GM18870 (cell line): ENCODE measurements at regions not wholly inside any gene's neighbourhood (a gene's known extent, or its start where the extent isn't known, plus 50 kb on each side); places are given as distances from the start of the nearest gene placed in this dataset.
"Not testable (repeated sequence)": the region's sequence is repeated elsewhere in the genome, so short reads cannot be mapped to it uniquely, and the experiment has no call there.

Experiments
- ATAC-seq: cut with Tn5 transposase; IDR thresholded peaks from one replicate; pipeline ENCODE4 v1.9.1; 2021; ENCODE audit warnings: moderate library complexity; ENCODE audit not compliant: unreplicated experiment

DNA sequence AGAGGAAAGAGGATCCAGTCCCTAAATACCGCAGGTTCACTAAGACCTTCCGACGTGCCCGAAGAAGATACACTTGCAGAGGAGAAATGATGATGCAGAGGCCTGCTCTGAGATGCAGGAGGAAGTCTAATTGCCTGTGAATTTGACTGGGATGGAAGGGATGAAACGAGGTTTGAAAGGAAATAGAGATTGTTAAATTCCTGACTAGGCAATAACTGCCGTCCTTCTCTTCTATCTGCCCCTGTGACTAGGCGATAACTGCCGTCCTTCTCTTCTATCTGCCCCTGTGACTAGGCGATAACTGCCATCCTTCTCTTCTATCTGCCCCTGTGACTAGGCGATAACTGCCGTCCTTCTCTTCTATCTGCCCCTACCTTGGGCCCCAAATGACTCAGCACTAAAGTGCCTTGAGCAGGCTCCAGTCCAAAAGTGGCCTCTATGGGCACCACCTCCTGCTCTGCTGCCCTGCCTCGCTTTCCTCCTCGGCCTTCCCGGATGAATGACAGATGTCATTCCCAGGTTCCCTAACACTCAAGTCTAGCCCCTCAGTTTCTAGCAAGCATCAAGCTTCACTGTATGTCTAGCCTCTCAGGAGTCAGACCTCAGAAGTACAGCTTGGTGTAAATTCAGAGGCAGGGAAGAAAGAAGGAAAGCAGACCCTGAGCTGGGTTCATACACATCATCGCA lies 189.1 kb downstream of the FOXD4L6 start:
- ATAC-seq, result not testable (repeated sequence)

DNA sequence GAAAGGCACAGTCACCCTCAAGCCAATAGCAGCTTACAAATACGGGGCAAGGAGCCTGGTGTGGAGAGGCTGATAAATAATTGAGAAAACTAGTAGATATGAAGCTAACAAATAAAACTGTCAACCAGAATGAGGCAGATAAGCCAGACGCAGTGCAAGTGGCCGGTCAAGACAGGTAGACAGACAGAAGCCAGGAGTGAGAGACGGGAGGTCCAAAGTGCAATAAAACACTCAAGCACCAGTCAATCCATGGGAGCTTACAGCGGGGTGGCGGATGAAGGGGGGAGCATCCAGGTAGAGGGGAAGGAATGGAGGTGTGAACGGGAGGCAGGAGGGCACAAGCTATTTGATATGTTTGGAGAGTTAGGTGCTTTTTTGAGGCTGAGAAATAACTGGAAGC lies 193.1 kb downstream of the FOXD4L6 start:
- no peak for ATAC-seq

- not testable (repeated sequence) for ATAC-seq
Measured at GRCh38 chr9:40934480-40934879, 194.0 kb downstream of the FOXD4L6 start.

DNA sequence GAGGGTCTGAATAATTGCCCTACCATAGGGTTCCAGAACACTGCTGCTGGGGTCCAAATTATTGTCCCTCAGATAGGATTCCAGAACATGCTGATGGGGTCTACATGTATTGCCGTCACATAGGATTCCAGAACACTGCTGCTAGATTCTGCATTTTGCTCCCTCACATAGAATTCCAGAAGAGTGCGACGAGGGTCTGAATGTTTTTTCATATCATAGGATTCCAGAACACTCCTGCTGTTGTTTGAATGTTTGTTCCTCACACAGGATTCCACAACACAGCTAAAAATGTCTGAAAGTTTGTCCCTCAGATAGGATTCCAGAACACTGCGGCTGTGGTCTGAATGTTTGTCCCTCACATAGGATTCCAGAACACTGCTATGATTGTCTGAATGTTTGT lies 198.1 kb downstream of the FOXD4L6 start:
- not testable (repeated sequence) for ATAC-seq

DNA sequence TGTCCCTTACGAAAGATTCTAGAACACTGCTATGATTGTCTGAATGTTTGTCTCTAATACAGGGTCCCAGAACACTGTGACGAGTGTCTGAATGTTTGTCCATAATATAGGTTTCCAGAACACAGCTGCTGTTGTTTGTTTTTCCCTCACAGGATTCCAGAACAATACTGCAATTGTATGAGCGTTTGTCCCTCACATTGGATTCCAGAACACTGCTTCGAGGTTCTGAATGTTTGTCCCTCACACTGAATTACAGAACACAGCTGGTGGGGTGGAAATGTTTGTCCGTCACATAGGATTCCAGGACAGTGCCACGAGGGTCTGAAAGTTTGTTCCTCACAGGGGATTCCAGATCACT lies 199.0 kb downstream of the FOXD4L6 start:
- ATAC-seq, result not testable (repeated sequence)

- ATAC-seq, result no peak
Measured at GRCh38 chr9:40928803-40929487, 199.5 kb downstream of the FOXD4L6 start.

DNA sequence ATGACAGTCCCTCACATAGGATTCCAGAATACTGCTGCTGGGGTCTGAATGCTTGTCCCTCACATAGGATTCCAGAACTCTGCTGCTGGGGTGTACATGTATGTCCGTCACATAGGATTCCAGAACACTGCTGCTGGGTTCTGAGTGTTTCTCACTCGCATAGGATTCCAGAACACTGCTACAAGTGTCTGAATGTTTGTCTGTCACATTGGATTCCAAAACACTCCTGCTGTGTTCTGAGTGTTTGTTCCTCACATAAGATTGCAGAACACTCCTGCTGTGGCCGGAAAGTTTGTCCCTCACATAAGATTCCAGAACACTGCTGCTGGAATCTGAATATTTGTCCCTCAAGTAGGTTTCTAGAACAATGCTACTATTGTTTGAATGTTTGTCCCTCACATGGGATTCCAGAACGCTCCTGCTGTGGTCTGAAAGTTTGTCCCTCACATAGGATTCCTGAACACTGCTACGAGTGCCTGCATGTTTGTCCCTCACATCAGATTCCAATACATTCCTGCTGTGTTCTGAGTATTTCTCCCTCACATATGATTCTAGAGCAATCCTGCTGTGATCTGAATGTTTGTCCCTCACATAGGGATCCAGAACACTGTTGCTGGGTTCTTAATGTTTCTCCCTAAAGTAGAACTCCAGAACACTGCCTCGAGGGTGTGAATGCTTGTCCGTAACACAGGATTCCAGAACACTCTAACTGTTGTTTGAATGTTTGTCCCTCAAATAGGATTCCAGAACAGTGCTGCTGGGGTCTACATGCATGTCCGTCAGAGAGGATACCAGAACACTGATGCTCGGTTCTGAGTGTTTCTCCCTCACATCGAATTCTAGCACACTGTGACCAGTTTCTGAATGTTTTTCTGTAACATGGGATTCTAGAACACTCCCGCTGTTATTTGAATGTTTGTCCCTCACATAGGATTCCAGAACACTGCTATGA lies 200.4 kb downstream of the FOXD4L6 start:
- no peak for ATAC-seq

DNA sequence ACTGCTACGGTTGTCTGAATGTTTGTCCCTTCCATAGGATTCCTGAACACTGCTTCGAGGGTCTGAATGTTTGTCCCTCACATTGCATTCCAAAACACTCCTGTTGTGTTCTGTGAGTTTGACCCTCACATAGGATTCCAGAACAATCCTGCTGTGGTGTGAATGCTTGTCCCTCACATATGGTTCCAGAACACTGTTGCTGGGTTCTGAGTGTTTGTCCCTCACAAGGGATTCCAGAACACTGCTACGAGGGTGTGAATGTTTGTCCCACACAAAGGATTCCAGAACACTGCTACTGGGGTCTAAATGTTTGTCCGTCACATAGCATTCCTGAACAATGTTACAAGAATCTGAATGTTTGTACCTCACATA lies 201.2 kb downstream of the FOXD4L6 start:
- no peak for ATAC-seq

GRCh38 chr9:40926404-40927259 lies 201.8 kb downstream of the FOXD4L6 start:
- no peak for ATAC-seq

GRCh38 chr9:40925149-40925548 lies 203.3 kb downstream of the FOXD4L6 start:
- no peak for ATAC-seq

DNA sequence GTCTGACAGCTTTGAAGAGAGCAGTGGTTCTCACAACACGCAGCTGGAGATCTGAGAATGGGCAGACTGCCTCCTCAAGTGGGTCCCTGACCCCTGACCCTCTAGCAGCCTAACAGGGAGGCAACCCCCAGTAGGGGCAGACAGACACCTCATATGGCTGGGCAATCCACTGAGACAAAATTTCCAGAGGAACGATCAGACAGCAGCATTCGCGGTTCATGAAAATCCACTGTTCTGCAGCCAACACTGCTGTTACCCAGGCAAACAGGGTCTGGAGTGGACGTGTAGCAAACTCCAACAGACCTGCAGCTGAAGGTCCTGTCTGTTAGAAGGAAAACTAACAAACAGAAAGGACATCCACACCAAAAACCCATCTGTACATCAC lies 212.1 kb downstream of the FOXD4L6 start:
- ATAC-seq, result not testable (repeated sequence)

GRCh38 chr9:40915660-40916398 lies 212.7 kb downstream of the FOXD4L6 start:
- not testable (repeated sequence) for ATAC-seq

DNA sequence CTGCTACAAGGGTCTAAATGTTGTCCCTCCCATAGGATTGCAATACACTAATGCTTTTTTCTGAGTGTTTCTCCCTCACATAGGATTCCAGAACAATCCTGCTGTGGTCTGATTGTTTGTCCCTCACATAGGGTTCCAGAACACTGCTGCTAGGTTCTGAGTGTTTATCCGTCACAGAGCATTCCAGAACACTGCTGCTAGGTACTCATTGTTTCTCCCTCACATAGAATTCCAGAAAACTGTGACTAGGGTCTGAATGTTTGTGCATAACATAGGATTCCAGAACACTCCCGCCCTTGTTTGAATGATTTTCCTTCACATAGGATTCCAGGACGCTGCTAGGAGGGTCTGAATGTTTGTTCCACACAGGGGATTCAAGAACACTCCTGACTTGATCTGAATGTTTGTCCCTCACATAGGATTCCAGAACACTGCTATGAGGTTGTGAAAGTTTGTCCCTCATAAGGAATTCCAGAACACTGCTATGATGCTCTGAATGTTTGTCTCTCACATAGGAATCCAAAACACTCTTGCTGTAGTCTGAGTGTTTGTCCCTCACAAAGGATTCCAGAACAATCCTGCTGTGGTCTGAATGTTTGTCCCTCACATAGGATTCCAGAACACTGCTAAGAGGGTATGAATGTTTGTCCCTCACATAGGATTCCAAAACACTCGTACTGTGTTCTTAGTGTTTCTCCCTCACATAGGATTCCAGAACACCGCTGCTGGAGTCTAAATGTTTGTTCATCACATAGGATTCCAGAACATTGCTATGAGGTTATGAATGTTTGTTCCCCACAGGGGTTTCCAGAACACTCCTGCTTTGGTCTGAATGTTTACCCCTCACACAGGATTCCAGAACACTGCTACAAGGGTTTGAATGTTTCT lies 213.5 kb downstream of the FOXD4L6 start:
- ATAC-seq, result no peak

GRCh38 chr9:40913928-40914673 lies 214.4 kb downstream of the FOXD4L6 start:
- ATAC-seq, result no peak

DNA sequence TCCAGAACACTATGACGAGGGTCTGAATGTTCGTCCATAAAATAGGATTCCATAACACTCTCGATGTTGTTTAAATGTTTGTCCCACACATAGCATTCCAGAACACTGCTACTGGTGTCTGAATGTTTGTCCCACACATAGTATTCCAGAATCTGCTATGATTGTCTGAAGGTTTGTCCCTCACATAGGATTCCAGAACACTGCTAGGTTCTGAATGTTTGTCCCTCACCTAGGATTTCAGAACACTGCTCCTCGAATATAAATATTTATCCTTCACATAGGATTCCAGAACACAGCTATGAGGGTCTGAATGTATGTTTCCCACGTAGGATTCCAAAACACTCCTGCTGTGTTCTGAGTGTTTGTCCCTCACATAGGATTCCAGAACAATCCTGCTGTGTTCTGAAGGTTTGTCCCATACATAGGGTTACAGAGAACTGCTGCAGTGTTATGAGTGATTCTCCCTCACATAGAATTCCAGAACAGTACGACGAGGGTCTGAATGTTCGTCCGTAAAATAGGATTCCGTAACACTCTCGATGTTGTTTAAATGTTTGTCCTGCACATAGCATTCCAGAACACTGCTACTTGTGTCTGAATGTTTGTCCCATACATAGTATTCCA lies 215.3 kb downstream of the FOXD4L6 start:
- no peak for ATAC-seq

GRCh38 chr9:40912679-40913078 lies 215.8 kb downstream of the FOXD4L6 start:
- ATAC-seq, result not testable (repeated sequence)

DNA sequence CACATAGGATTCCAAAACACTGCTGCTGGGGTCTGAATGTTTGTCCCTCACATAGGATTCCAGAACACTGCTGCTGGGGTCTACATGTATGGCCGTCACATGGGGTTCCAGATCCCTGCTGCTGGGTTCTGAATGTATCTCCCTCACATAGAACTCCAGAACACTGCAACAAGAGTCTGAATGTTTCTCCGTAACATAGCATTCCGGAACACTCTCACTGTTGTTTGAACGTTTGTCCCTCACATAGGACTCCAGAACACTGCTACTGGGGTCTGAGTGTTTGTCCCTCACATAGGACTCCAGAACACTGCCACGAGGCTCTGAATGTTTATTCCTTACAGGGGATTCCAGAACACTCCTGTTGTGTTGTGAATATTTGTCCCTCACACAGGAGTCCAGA lies 216.8 kb downstream of the FOXD4L6 start:
- ATAC-seq, result no peak

GRCh38 chr9:40910995-40911394 lies 217.5 kb downstream of the FOXD4L6 start:
- not testable (repeated sequence) for ATAC-seq
